ENCODE measurements at regions not wholly inside any gene's neighbourhood (a gene's known extent, or its start where the extent isn't known, plus 50 kb on each side); places are given as distances from the start of the nearest gene placed in this dataset.
"Not testable (repeated sequence)": the region's sequence is repeated elsewhere in the genome, so short reads cannot be mapped to it uniquely, and the experiment has no call there.

GRCh38 chr10:33100781-33101391, 142.9 kb upstream of the ITGB1 start:
- DNase-seq = no peak

- no peak for DNase-seq
These were observed 141.7 kb upstream of the ITGB1 start for GRCh38 chr10:33099748-33100147.

- no peak for DNase-seq
These were observed 141.1 kb upstream of the ITGB1 start for GRCh38 chr10:33098951-33099663.

- DNase-seq = no peak
These were observed 138.1 kb upstream of the ITGB1 start for GRCh38 chr10:33095867-33096815.

GRCh38 chr10:33094263-33095051, 136.4 kb upstream of the ITGB1 start:
- DNase-seq = no peak

GRCh38 chr10:33093362-33093761, 135.3 kb upstream of the ITGB1 start:
- no peak for DNase-seq

GRCh38 chr10:33092596-33092995, 134.6 kb upstream of the ITGB1 start:
- DNase-seq = no peak

- DNase-seq = no peak
These were observed 133.2 kb upstream of the ITGB1 start for GRCh38 chr10:33091201-33091600.

GRCh38 chr10:33088990-33089389, 131.0 kb upstream of the ITGB1 start:
- no peak for DNase-seq

GRCh38 chr10:33087922-33088321, 129.9 kb upstream of the ITGB1 start:
- no peak for DNase-seq

GRCh38 chr10:33087152-33087551, 129.1 kb upstream of the ITGB1 start:
- DNase-seq = no peak

- no peak for DNase-seq
These were observed 128.1 kb upstream of the ITGB1 start for GRCh38 chr10:33086100-33086499.

- DNase-seq = no peak
These were observed 127.3 kb upstream of the ITGB1 start for GRCh38 chr10:33085313-33085833.

- DNase-seq = no peak
These were observed 126.4 kb upstream of the ITGB1 start for GRCh38 chr10:33084453-33084852.

GRCh38 chr10:33082373-33082895, 124.4 kb upstream of the ITGB1 start:
- no peak for DNase-seq

GRCh38 chr10:33080467-33080866, 122.4 kb upstream of the ITGB1 start:
- not testable (repeated sequence) for DNase-seq

- DNase-seq = no peak
These were observed 116.4 kb upstream of the ITGB1 start for GRCh38 chr10:33074443-33074842.

GRCh38 chr10:33073641-33074415, 115.8 kb upstream of the ITGB1 start:
- no peak for DNase-seq

GRCh38 chr10:33071857-33072256, 113.8 kb upstream of the ITGB1 start:
- no peak for DNase-seq

GRCh38 chr10:33070101-33070500, 112.1 kb upstream of the ITGB1 start:
- DNase-seq = no peak

- DNase-seq = no peak
These were observed 109.9 kb upstream of the ITGB1 start for GRCh38 chr10:33067917-33068316.
